Large intestine (tissue), 3 donors: ENCODE measurements at regions not wholly inside any gene's neighbourhood (a gene's known extent, or its start where the extent isn't known, plus 50 kb on each side); places are given as distances from the start of the nearest gene placed in this dataset.
A peak's percentile ranks its signal among the peaks of the same experiment; 100 is the strongest.

Experiments
- DNase-seq, 2 donors: peaks; one replicate each; pipeline versions ENCODE4 v3.0.0 to v3.0.0-alpha.2; 2013
- H3K27ac ChIP-seq: one replicate; pipeline ENCODE4 v1.5.1; 2013; ENCODE audit warnings: low read length
- H3K27me3 ChIP-seq: 2 replicates; pipeline ENCODE4 v1.6.1; 2013; ENCODE audit warnings: low read length; ENCODE audit not compliant: control insufficient read depth, insufficient read depth
- H3K36me3 ChIP-seq: 2 replicates; pipeline ENCODE4 v1.6.1; 2013; ENCODE audit warnings: low read length; ENCODE audit not compliant: control insufficient read depth, insufficient read depth
- H3K4me1 ChIP-seq: one replicate; pipeline ENCODE4 v1.6.1; 2013; ENCODE audit warnings: low read length; ENCODE audit not compliant: control insufficient read depth, insufficient read depth
- H3K4me3 ChIP-seq: one replicate; pipeline ENCODE4 v1.5.1; 2013; ENCODE audit warnings: low read length
- H3K9me3 ChIP-seq: one replicate; pipeline ENCODE4 v1.6.1; 2013; ENCODE audit warnings: mild to moderate bottlenecking, low read depth, low read length, moderate library complexity; ENCODE audit not compliant: control insufficient read depth
- WGBS: methylation state at CpG from one replicate; pipeline ENCODE4 v1.1.5; 2013; ENCODE audit warnings: low lambda C conversion rate; ENCODE audit not compliant: insufficient coverage; 5-methylcytosine and 5-hydroxymethylcytosine counted together

DNA sequence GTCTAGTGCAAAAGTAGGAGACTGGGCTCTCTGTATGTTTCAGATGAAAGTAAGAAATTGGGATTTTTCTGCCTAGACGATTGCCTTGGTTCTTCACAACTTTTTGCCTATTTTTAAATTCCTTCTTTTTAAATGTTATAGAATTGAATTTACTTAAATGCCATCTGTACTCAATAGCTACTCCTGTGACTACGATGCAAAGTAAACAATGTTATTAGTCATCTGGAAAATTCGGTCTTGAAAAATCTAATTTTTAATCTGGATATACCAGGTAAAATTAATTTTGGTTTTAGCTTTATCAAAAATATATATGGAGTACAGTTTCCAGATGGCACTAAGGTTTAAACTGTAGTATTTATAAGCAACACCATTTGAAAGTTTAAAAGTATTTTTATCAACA, 472.2 kb downstream of the UTRN start:
- DNase-seq, result no peak
- Histone ChIP-seq H3K36me3 (peaks cover 4% of the 10 kb centered on the region), H3K27ac (no peak overlapping the region), H3K9me3 (no peaks in the 10 kb centered on the region), H3K4me1 (no peaks in the 10 kb centered on the region), H3K4me3 (no peak overlapping the region), H3K27me3 (no peaks in the 10 kb centered on the region)
- 73% methylated on average over 2 of the region's 3 CpGs for WGBS

DNA sequence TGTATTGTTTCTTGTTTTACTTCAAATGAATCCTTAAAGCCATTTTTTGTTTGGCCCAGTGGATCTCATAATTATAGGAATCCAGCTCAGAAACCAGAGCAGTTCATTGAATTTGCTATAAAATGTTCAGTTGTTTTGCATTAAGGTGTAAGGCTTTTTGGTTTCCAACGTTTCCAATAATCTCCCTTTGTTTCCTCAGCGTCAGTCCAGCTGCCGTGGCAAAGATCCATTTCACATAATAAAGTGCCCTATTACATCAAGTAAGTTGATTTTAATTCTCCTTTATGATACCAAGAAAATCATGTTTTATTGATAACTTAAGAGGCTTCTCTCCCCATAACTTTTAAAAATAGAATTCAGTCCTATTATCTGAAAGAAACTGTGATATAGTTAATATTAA, 472.6 kb downstream of the UTRN start:
- no CpG with 5 or more reads among the region's 3 CpGs for WGBS
- Histone ChIP-seq H3K4me3 (no peak overlapping the region), H3K36me3 (peaks cover 4% of the 10 kb centered on the region), H3K4me1 (no peaks in the 10 kb centered on the region), H3K27ac (no peak overlapping the region), H3K9me3 (no peaks in the 10 kb centered on the region), H3K27me3 (no peaks in the 10 kb centered on the region)
- no peak for DNase-seq

DNA sequence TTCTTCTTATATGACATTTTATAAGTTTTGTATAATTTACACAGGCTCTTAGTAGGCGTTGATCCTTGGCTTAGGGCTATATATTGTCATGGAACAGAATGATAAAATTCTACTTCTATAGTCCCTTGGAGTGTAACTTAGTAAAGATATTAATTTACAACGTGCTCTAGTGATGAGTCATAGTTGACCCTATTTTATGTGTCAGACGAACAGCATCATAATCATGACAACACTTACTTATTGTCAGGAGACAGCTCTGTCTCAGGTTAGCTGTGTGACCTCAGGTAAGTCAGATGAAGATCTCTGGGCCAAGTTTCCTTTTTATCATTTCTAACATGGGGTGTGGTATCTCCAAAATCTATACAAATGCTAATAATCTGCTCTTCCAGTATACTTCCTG, 473.5 kb downstream of the UTRN start:
- no peaks in the 10 kb centered on the region for H3K4me1 ChIP-seq
- no peak for DNase-seq
- 60% methylated on average over 1 of the region's 3 CpGs for WGBS
- no peaks in the 10 kb centered on the region for H3K9me3 ChIP-seq
- H3K36me3 ChIP-seq, result peaks cover 4% of the 10 kb centered on the region
- no peaks in the 10 kb centered on the region for H3K27me3 ChIP-seq
- no peak overlapping the region for H3K4me3 ChIP-seq
- no peak overlapping the region for H3K27ac ChIP-seq

DNA sequence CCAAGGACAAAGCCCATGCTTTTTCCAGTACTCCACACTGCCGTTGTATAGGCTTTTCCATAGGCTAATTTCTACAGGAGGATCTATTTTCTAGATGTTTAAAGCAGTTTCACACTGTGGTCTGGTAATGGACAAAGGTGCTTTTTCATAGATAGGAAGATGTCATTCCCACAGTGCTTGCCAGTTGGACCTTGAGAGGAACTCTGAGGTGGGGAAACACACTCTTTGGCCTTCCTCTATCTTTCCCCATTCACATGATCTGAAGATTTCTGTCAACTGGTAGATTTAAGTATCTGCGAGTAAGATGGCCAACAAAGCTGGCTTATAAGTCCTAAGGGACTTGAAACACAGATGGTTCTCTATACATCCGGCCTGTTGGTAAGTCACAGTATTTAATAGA, 477.3 kb downstream of the UTRN start:
- H3K27ac ChIP-seq, result no peak overlapping the region
- no peaks in the 10 kb centered on the region for H3K27me3 ChIP-seq
- DNase-seq, result peak; percentile 41 to 58
- H3K36me3 ChIP-seq, result no peaks in the 10 kb centered on the region
- WGBS, result 100% methylated on average over 1 of the region's 3 CpGs
- no peaks in the 10 kb centered on the region for H3K4me1 ChIP-seq
- H3K4me3 ChIP-seq, result no peak overlapping the region
- no peaks in the 10 kb centered on the region for H3K9me3 ChIP-seq

DNA sequence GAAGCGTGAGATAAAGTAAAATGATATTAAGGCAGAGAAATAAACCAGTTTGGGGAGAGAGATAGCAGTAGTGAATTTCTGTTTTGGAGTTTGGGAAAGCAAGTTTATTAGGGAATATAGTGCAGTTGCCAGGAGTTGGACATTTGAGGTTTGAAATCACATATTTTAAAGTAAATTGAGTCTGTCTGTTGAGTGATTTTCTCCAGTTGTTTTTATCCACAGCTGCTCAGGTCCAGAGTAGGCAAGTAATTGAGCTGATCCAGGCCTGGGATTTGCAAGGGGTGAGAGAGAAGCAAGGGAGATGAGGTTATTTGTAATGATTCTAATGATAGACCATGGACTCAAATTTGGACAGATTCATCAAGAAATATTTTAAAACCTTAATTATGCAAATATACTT, 481.9 kb downstream of the UTRN start:
- no peaks in the 10 kb centered on the region for H3K27me3 ChIP-seq
- no peaks in the 10 kb centered on the region for H3K9me3 ChIP-seq
- no peak for DNase-seq
- H3K27ac ChIP-seq, result no peak overlapping the region
- no peaks in the 10 kb centered on the region for H3K4me1 ChIP-seq
- 100% methylated on average over 1 of the region's 1 CpG for WGBS
- no peaks in the 10 kb centered on the region for H3K36me3 ChIP-seq
- H3K4me3 ChIP-seq, result no peak overlapping the region

DNA sequence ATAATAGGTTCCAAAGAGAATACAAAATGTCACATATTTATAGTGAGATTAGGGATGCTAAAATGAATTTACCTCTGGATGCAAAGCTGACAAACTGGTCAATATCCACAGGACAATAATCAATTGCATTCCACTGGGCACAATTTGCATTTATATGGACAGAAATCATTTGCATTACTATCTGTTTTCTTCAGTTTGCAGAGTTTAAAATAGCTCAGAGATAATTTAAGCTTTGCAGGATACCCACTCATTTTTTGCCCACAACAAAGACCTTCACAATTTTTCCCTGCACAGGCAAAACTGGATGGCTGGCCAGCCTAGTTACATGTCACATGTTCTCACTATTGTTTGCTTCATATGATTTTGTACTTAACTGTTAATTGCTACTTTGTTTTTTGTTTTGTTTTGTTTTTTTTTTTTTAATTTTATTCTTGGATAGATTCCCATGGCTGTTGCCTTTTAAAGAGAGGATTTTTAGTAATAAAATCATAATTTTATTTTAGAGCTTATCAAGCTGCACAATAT, 483.5 kb downstream of the UTRN start:
- H3K9me3 ChIP-seq, result no peaks in the 10 kb centered on the region
- H3K4me3 ChIP-seq, result no peak overlapping the region
- H3K27ac ChIP-seq, result no peak overlapping the region
- H3K27me3 ChIP-seq, result no peaks in the 10 kb centered on the region
- no peaks in the 10 kb centered on the region for H3K4me1 ChIP-seq
- H3K36me3 ChIP-seq, result peaks cover 1% of the 10 kb centered on the region
- no peak for DNase-seq

DNA sequence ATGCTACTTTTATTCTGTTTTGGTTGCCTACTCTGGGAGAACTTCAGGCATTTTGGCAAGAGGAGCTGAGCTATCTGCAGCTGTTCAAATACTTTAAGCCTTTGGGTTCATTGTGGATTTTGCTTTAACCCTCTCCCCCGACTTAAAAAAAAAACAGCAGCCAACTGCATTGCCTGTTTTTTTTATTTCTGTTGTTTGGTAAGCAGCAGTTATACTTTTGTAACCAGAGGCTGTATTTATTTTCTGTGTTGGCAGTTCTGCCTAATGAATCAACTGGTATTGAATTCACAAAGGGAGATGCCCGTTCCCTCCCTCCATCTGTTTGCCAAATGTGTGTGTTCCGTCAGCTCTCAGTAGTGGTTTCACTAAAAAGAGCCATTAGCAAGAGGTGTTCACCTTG, 484.0 kb downstream of the UTRN start:
- H3K4me1 ChIP-seq, result no peaks in the 10 kb centered on the region
- H3K27me3 ChIP-seq, result no peaks in the 10 kb centered on the region
- WGBS, result no CpG with 5 or more reads among the region's 3 CpGs
- no peak for DNase-seq
- no peaks in the 10 kb centered on the region for H3K9me3 ChIP-seq
- no peak overlapping the region for H3K27ac ChIP-seq
- no peak overlapping the region for H3K4me3 ChIP-seq
- peaks cover 5% of the 10 kb centered on the region for H3K36me3 ChIP-seq

DNA sequence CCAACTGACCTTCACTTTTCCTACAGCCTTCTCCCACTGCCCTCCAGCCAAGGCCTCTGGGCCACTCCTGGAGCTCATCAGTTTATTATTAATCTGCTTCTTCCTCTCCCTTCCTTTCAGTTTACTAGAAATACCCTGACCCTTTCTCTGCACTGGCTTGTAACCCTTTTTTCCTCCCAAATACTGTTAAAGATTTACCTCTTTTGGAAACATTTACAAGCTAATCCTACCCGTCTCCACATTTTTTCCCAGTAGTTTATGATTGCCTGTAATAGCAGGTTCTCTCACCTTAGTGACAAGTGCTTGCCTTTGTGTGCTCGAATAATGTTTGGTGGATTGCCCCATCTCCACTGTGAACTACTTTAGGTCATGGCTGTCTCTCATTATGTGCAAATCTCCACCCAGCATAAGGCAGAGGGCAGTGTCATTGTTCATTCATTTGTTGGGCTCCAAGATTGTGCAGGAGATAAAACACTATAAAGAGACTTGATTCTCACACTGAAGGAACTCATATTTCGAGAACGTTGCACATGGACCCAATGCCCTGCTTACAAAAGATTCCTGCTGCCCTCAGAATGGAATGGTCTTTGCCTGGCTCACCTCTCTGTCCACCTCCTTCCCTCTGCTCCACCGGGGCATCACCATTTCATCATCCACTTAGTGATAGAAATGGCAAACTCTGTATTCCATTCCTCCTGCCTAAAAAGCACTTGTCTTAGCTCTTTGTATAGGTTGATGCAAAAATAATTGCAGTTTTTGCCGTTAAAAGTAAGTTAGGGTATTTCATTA, 491.1 kb downstream of the UTRN start:
- H3K4me3 ChIP-seq, result no peak overlapping the region

DNA sequence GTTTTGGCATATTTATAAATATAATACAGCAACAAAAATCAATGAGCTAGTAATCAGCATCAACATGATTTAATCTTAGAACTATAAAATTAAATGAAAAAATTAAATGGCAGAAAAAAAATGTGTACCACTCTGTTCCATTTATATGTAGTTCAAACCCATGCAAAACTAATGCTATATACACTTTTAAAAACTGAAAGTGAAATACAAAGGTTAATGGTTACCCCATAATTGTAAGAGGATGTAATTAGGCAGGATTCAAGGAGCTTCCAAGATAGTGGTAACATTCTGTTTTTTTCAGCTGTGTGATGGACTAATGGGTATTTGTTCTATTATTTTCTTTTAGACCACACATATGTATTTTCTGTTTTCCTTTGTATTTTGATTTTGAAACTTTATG, 492.1 kb downstream of the UTRN start:
- Histone ChIP-seq H3K27ac (no peak overlapping the region), H3K27me3 (no peaks in the 10 kb centered on the region), H3K4me3 (no peak overlapping the region), H3K36me3 (peaks cover 8% of the 10 kb centered on the region), H3K4me1 (no peaks in the 10 kb centered on the region), H3K9me3 (no peaks in the 10 kb centered on the region)
- no peak for DNase-seq

More for the DNA sequence above, 491.1 kb downstream of the UTRN start:
- Histone ChIP-seq H3K36me3 (peaks cover 8% of the 10 kb centered on the region), H3K27ac (no peak overlapping the region), H3K9me3 (no peaks in the 10 kb centered on the region), H3K4me1 (no peaks in the 10 kb centered on the region), H3K27me3 (no peaks in the 10 kb centered on the region)
- DNase-seq, result no peak
- 70% methylated on average over 2 of the region's 6 CpGs for WGBS

DNA sequence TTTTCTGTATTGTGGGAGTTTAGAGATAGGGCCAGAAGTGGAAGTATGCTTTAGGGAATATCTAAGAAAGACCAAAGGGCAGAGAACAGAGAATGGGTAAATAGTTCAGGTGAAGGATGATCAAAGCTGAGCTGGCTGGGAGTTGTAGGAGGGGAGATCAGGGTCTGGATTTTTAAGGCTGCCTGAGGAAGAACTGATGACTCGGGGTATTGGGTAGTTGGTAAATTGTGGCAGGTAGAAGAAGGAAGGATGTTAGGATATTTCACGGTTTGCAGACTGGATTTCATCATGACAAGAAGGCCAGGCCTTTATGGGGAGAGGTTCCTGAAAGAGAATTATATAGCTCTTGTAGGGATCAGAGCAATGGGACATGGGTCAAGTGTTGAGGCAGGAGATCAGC, 492.9 kb downstream of the UTRN start:
- H3K27me3 ChIP-seq, result no peaks in the 10 kb centered on the region
- DNase-seq, result no peak
- H3K4me1 ChIP-seq, result no peaks in the 10 kb centered on the region
- no CpG with 5 or more reads among the region's 2 CpGs for WGBS
- H3K36me3 ChIP-seq, result peaks cover 8% of the 10 kb centered on the region
- no peak overlapping the region for H3K27ac ChIP-seq
- H3K9me3 ChIP-seq, result no peaks in the 10 kb centered on the region
- H3K4me3 ChIP-seq, result no peak overlapping the region
